Transverse colon (tissue), 4 donors: ENCODE measurements at regions not wholly inside any gene's neighbourhood (a gene's known extent, or its start where the extent isn't known, plus 50 kb on each side); places are given as distances from the start of the nearest gene placed in this dataset.

Experiments used
- POLR2A ChIP-seq: fragments of 450-650 bp; IDR thresholded peaks from one replicate; pipeline ENCODE4 v1.6.1; 2016; ENCODE audit warnings: antibody characterized with exemption, mild to moderate bottlenecking, moderate library complexity
- POLR2AphosphoS5 ChIP-seq, 3 donors: sonication (generic); formaldehyde crosslinking; IDR thresholded peaks; one replicate each; pipeline ENCODE4 v1.6.1; 2016; ENCODE audit warnings: antibody characterized with exemption in 3 of 3
- TF ChIP-seq, protein P1 (sequence below), 5 experiments: fragments of 200-600 bp in 3 of 5; fragments of 450-650 bp in 2 of 5; sonication (generic) in 3 of 5; IDR thresholded peaks; 1 replicate in 2 of 5; 2 replicates in 3 of 5; pipeline ENCODE4 v1.5.1; 2016 to 2017; ENCODE audit warnings: antibody characterized with exemption in 5 of 5, inconsistent platforms in 3 of 5, mild to moderate bottlenecking in 2 of 5, moderate library complexity in 1 of 5

- TF ChIP-seq, protein P1, sequence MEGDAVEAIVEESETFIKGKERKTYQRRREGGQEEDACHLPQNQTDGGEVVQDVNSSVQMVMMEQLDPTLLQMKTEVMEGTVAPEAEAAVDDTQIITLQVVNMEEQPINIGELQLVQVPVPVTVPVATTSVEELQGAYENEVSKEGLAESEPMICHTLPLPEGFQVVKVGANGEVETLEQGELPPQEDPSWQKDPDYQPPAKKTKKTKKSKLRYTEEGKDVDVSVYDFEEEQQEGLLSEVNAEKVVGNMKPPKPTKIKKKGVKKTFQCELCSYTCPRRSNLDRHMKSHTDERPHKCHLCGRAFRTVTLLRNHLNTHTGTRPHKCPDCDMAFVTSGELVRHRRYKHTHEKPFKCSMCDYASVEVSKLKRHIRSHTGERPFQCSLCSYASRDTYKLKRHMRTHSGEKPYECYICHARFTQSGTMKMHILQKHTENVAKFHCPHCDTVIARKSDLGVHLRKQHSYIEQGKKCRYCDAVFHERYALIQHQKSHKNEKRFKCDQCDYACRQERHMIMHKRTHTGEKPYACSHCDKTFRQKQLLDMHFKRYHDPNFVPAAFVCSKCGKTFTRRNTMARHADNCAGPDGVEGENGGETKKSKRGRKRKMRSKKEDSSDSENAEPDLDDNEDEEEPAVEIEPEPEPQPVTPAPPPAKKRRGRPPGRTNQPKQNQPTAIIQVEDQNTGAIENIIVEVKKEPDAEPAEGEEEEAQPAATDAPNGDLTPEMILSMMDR (IDR thresholded peaks at IDR 0.05), result no peak
- TF ChIP-seq POLR2A, result no peak
- no peak for TF ChIP-seq POLR2AphosphoS5 (IDR thresholded peaks at IDR 0.05)
Observed at GRCh38 chr12:45535610-45536180, 193.8 kb upstream of the ARID2 start.
